ENCODE measurements at regions not wholly inside any gene's neighbourhood (a gene's known extent, or its start where the extent isn't known, plus 50 kb on each side); places are given as distances from the start of the nearest gene placed in this dataset.
"Not testable (repeated sequence)": the region's sequence is repeated elsewhere in the genome, so short reads cannot be mapped to it uniquely, and the experiment has no call there.

DNA sequence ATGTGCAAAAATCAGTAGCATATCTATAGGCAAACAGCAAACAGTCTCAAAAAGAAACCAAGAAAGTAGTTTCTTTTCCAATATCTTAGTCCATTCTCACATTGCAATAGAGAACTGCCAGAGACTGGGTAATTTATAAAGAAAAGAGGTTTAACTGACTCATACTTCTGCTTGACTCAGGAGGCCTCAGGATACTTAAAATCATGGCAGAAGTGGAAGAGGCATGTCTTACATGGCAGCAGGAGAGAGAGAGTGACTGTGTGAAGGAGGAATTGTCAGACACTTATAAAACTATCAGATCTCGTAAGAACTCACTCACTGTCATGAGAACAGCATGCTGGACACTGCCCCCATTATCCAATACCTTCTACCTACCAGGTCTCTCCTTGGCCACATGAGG is 327.9 kb upstream of the EPHA3 start:
- FAIRE-seq = no peak
- DNase-seq (ENCODE audit: low spot score) = no peak

DNA sequence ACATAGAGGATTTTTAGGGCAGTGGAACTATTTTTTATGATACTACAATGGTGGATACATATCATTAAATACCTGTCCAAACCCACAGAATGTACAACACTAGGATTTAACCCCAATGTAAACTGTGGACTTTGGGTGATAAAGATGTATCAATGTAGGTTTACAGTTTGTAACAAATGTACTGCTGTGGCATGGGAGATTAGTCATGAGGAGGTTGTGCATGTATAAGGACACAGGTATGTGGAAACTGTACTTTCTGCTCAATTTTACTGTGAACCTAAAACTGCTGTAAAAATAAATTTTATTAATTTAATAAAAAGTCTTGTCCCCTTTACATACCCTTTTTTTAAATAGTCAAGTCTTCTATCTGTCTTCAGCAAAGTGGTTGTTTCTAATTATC is 322.5 kb upstream of the EPHA3 start:
- DNase-seq (ENCODE audit: low spot score) = no peak
- FAIRE-seq = no peak

DNA sequence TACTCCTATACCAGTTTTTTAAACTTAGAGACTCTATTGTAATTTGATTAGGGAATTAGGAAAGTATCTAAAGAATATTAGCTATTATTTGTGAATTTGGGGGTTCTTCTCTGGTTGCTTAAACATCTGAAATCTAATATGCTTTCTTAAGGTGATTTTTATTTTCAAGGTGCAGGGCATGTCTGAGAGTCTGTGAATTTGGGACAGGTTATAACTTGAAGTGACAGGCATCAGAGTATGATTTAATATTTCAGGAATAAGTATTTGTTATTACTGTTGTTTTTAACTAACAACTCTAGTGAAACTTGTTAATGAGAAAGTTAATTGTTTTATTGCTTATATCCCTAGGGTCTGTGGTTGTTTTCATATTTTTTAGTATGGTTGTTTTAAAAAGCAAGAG is 321.6 kb upstream of the EPHA3 start:
- no peak for DNase-seq (ENCODE audit: low spot score)
- no peak for FAIRE-seq

DNA sequence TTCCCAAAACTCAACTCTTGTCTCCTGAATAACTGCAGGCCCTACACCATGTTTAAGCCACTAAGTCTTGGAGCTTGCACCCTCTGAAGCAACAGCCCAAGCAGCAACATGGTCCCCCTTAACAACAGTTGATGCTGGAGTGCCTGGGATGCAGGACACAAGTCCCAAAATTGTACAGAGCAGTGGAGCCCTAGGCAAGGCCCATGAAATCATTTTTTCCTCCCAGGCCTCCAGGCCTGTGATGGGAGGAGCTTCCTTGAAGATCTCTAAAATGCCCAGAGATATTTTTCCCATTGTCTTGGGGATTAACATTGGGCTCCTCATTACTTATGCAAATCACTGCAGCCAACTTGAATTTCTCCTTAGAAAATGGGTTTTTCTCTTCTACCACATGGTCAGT is 311.9 kb upstream of the EPHA3 start:
- no peak for FAIRE-seq
- no peak for DNase-seq (ENCODE audit: low spot score)

DNA sequence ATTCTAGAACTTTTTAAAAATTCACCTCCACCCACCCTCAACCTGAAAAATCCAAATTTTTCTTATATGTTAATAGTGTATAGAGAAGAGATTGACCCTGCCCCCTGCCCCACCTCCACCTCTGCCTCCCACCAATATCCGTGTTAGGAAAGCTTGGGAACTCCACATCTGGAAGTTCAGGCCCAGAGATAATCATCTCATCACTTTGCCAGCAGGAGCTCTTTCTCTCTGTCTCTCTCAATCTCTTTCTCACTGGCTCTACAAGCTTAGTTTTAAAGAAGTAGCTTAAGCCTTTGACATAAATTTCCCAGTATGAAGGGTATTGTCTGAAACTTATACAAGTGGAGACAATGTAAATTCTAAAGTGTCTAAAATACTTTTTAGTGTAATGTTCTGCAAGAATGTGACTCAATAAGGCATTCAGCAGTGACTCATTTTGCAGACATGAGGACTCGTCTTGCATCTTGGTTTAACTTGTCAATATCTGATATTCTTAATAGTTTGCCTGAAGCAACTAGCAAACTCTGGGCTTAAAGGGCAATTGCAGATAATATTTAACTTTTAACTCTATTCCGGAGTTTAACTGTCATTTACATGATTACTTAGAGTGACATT is 299.8 kb upstream of the EPHA3 start:
- FAIRE-seq (no peak), DNase-seq (ENCODE audit: low spot score) (no peak)

DNA sequence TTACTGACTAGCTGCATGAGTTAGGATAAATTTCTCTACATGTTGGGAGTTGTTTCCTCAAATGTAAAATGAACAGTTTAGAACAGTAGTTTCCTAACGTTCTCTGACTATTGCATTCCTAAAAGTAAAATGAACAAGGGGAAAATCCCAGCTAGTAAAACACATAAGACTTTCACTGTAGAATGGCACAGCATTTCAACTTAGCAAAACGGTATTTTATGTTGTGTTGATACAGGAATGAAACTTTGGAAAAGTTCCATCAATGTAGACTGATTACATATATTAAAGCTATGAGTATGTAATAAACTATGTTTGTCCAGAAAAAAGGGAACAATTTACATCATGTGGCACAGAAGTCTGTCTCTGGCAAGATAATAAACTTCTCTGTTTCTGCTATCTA is 297.4 kb upstream of the EPHA3 start:
- no peak for FAIRE-seq
- DNase-seq (ENCODE audit: low spot score) = no peak

DNA sequence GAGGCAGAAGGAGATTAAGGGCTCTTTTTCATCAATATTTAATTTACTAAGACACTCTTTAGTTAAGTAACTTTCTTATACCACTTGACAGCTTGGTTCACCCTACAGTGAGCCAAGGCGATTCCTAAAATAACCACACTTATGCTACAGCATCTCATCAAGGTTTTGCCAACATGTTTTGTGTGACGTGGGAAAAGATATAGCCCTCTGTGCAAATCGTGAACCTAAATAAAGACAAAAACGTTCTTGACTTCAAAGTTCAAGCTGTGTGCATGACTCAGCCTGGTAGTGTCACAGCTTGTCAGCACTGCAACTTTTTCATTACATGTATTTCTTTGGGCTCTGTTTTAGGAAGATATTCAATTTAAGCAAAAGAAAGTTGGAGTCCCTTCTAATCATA is 297.0 kb upstream of the EPHA3 start:
- no peak for FAIRE-seq
- DNase-seq (ENCODE audit: low spot score) = no peak

DNA sequence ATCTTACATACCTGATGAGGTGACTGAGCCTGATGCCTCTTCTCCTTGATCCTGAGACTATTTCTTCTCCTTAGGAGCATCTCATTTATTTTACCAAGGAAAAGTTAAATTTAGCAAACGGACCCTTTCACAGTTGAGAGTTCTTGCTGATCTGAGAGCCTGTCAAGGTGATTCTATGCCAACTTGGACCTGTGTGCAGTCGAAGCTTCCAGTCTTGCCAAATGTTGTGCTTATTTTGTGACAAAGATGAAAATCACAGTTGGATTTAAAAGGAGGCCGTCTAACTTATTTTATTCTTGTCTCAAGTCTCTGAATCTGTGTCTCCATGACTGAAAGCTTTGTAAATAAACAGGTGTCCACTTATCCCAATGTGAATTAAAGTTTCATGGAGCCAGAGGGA is 296.3 kb upstream of the EPHA3 start:
- FAIRE-seq = no peak

DNA sequence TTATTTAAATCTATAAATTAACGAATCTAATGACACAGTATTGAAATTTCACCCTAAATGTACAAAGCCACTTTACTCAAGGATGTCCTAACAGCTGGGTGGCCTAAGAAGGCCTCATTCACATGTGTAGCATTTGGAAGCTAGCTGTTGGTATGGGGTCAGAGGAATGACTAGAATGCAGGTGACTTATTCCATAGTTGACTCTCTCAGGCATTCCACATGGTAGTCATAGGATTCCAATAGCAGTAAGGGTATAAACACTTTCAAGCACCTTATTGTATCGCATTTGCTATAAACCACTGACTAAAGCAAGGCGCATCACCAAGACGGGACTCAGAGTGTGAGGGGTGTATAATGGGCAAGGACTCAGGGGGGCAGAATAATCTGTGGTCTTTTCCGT is 294.8 kb upstream of the EPHA3 start:
- DNase-seq (ENCODE audit: low spot score) (no peak), FAIRE-seq (no peak)

More for the DNA sequence above, 296.3 kb upstream of the EPHA3 start:
- no peak for DNase-seq (ENCODE audit: low spot score)

DNA sequence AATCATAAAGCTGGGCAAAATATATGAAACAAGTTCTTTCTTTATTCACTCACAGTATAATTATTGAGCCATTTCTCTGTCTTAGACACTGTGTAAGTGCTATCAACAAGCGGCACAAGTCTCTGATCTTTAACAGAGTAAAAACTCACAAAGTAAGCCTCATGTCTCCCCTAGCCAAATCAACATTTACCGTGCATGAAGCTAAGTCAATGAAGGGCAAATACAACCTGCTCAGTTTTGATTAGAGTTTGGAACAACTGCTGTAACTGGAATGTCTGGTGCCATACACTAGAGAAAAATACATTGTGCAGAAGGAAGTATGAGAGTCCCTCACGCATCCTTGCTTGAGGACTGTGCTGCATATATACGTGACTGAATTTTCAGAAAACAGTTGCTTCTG is 291.0 kb upstream of the EPHA3 start:
- DNase-seq (ENCODE audit: low spot score) (no peak), FAIRE-seq (no peak)

DNA sequence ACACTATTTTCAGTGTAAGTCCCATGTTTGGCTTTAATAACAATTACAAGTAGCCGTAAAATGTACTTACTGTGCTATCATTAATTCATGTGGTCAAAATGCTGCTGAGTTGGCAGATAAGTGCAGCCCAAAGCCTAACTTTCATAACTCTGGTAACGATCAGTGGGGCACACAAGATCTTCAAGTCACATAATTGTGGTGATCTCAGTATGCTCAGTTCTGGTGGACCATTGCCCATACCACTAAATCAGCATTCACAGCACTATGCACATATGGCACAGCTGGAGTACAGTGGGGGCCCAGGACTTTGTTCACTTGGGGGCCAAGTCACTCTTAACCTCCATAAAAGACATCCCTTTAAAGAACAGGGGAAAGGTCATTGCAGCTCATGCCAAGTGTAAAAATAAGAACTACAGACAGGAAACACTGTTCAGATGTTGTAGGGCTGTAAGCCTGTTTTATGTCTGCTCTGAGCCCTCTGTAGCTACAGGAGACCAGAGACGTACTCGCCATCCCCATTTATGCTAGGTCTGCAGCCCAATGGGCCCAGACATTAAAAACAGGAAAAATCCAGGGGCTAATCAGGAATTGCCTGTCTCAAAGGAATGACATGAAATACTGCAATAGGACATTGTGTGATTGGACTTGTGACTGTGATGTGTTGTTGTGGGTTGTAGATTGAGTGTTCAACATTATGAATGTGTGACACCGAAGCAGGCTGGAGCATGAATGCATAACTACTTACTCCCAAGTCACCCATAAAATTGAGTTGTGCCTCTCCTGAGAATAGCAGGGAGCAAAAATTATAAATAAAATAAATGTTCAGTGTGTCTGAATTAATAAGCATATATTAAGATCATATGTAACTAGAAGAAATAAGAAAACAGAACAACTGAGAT is 282.5 kb upstream of the EPHA3 start:
- DNase-seq (ENCODE audit: low spot score) (no peak), FAIRE-seq (no peak)

DNA sequence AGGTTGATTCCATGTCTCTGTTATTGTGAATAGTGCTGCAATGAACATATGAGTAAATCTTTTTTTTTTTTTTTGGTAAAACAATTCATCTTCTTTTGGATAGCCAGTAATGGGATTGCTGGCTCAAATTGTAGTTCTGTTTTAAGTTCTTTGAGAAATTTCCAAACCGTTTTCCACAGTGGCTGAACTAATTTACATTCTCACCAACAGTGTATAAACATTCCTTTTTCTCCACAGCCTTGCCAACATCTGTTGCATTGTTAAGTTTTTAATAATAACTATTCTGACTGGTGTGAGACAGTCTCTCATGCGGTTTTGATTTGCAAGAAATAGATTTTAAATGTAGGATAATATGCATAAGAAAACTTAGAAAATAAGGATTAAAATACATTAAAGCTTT is 279.0 kb upstream of the EPHA3 start:
- FAIRE-seq (no peak), DNase-seq (ENCODE audit: low spot score) (no peak)

DNA sequence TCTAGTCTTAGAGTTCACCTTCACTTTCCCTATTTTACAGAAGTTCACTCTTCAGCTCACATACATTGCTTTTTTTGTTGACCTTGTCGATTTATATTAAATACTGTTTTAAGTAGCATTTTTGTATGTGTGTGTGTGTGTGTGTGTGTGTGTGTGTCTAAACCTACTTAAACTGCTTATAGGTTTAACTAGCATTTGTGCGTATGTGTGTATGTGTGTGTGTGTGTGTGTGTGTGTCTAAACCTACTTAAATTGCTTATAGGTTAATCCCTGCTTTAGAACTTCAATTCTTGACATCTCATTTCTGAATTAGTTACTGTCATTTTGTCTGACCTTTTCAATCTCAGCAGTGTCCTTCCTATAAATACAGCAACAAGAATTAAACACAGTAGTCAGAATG is 254.8 kb upstream of the EPHA3 start:
- FAIRE-seq = no peak

DNA sequence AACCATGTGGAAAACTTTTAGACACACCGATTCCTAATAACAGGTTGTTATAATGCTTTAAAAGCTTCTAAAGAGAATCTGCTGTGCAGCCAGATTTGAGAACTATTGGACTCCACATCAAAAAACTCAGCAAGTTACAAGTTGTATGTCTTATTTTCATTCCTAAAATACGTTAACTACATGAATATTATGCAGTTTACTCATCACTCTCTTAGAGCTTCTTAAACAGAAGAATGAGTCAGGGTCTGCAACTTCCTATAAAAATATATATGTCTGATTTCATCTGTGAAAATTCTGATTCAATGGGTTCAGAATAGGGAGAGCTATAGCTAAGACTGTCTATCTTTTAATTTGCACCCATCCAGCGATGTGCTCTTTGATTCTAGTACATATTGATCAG is 244.2 kb upstream of the EPHA3 start:
- DNase-seq (ENCODE audit: low spot score) (no peak), FAIRE-seq (no peak)

More for the DNA sequence above, 254.8 kb upstream of the EPHA3 start:
- no peak for DNase-seq (ENCODE audit: low spot score)

DNA sequence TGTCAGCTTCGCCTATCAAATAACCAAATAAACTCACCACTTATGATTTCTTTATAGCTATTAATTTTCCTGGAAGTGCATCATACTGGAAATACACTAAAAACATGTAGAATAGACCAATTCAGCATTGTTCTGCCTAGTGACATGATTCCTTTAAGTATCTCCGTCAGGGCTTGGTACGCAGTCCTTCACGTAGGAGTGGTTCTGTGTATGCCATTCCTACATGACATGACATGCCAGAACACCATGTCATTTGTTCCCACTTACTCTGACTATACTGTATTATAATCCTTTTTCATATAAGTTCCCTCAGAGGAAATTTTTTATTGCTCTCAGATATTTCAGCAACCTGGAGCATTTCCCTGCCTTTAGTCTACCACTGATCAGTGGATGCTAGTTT is 230.7 kb upstream of the EPHA3 start:
- no peak for DNase-seq (ENCODE audit: low spot score)
- no peak for FAIRE-seq

DNA sequence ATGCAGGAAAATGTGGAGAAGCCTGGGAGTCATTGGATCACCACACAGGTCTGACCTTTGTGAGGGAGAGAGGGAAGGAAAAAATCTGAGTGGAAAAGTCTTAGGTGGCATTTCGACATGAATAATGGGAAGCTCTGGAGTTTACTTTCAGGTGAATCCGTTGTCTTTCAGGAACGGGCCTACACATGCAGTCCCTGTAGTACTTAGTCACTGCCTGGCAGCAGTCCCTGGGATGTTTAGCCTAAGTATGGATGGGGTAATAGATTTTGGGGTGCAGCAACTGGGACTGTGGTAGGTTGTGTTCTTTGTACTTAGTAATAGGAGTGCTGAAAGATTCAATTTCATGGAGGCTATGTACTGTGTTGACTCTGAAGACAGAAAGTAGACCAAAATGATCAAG is 227.5 kb upstream of the EPHA3 start:
- DNase-seq (ENCODE audit: low spot score) = no peak
- no peak for FAIRE-seq

DNA sequence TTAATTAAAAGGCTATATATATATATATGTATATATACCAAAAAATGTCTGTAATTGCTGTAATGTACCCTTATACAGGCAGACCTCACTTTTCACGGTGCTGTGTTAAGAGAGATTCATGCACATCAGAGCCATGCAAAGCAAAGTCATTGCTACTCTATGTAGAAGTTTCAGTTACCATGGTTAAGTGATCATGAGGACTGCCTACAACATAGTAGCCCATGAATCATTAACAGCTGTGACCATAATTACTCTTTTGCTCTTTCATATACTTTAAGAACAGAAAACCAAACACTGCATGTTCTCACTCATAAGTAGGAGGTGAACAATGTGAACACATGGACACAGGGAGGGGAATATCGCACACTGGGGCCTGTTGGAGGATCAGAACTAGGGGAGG is 225.3 kb upstream of the EPHA3 start:
- DNase-seq (ENCODE audit: low spot score) (no peak), FAIRE-seq (no peak)

DNA sequence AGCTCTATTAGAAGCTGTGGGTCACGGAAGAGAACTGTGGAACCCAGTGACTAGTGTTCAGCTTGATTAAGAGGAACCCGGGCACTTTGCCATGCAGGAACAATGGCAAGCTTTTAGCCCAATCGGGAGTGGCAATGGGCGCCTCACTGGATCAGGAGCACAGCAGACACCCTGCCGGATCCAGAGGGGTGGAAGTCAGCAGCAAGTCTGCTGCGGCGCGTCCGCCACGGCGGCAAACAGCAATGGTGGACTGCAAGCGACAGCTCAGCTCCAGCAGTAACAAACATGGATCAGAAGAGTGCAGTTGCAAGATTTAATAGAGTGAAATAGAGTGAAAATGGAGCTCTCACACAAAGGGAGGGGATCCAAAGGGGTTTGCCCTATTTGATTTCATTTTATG is 220.8 kb upstream of the EPHA3 start:
- FAIRE-seq; DNase-seq (ENCODE audit: low spot score): not testable (repeated sequence)

DNA sequence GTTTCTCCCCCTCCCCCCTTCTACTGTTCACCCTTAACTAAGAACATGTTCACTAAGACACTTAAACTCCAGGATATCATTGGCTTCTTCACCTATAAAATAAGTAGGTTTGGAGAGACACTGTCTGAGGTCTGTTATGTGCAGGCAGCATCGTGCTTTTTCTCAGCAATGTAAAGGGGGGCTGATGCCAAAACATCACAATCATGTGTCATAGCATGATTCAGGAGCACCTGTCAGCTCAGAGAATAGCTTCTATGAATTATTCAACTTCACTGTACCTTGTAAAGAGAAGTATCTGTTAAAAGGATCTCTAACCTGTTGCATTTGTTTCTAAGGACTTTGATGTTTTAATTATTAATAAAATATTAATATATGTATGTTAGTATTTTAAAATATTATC is 211.4 kb upstream of the EPHA3 start:
- no peak for FAIRE-seq
- DNase-seq (ENCODE audit: low spot score) = no peak

DNA sequence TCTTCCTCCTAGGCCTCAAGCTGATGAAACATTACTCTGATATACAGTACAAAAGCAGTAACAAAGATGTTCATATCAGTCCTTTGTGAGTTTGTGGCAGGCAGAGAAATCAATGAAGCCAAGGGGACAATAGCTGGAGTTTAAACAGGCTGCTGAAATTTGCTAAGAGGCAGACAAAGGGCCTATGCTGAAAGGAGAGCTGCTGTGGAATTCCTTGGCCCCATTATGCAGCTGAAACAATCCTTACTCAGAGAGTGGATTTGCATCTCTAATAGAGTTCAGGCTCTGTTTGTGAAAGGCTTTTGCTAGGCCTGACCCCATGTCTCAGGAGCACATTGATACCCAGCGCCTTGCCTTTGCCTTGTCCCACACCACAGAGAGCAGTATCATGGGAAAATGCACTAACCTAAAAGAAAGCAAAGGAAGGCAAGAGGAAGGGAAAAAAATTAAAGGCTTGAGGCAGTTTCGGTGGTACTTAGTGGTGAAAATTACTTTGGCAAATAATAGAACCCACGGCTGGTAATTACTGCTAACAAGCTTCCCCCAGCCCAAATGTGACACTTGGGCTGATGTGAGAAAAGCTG is 195.0 kb upstream of the EPHA3 start:
- no peak for FAIRE-seq
- no peak for DNase-seq (ENCODE audit: low spot score)

DNA sequence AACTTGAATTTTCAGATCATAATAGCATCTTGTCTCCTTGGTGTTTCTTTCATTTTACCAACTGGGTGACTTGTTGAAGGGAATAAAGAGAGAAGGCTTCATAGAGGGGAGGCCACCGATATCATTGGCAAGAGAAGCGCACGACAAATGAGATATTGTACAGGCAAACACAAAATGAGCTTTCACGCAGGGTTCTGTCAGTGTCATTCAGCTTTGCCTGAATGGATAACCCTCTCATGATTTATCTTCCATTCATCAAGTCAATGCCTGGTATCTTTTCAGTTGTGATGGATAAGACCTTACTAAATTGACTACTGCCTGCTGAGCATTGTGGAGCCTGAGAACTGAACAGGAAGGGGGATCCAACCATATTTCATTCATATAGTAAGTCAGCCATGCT is 188.6 kb upstream of the EPHA3 start:
- FAIRE-seq (no peak), DNase-seq (ENCODE audit: low spot score) (no peak)

DNA sequence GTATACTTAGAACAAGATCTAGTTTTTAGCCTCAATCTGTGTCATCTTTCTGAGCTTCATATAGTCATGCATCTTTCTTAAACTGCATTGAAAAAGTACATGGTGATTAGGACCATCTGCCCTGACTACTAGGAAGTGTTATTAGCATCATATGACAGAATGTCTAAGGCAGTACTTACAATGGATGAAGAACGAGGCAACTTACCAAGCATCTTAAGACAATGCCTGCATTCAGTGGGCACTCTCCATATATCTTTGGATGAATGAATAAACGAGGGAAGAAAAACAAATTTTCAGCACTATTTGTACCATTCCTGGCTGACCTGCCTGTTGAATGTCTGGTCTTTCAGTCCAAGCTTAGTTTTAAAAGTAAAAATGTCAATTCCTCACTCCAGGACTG is 185.4 kb upstream of the EPHA3 start:
- DNase-seq (ENCODE audit: low spot score) (no peak), FAIRE-seq (no peak)

DNA sequence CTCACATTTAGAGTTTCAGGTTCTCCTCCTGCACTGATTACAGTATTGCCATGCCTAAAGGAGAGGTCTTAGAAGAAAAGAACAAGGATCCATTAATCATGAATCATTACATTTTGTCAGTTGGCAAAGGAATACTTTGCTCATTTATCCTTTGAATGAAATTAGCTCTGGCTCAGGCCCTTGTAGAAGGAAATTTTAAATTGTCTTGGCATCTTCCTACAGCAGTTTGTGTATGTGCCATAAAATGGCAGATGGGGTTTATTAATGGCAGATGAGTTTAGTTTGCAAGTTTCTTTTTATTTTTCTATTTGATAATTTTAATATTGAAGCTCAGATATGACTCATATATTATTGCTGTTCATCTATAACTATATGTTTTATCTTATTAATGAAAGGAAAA is 181.2 kb upstream of the EPHA3 start:
- DNase-seq (ENCODE audit: low spot score) (no peak), FAIRE-seq (no peak)

Data from RCC 7860 (cell line).